GM23338 (cell line): ENCODE measurements at regions not wholly inside any gene's neighbourhood (a gene's known extent, or its start where the extent isn't known, plus 50 kb on each side); places are given as distances from the start of the nearest gene placed in this dataset.

Experiments
- ATAC-seq: fragments of 200-7000 bp; cut with Tn5 transposase; 3 replicates; pipeline ENCODE4 v1.9.1; 2020
- DNase-seq: peaks from one replicate; pipeline ENCODE4 v3.0.0-alpha.2; 2015; ENCODE audit warnings: low spot score
- H2AFZ ChIP-seq: fragments of 200-600 bp; sonication (generic); 2 replicates; pipeline ENCODE4 v1.8.0; 2016; ENCODE audit warnings: antibody characterized with exemption, mild to moderate bottlenecking, moderate library complexity
- H3F3A ChIP-seq: fragments of 200-600 bp; sonication (generic); replicated peaks from 2 replicates; pipeline ENCODE4 v1.8.0; 2017; ENCODE audit warnings: antibody characterized with exemption, mixed run types, low read depth
- H3K27ac ChIP-seq: fragments of 200-600 bp; sonication (generic); 2 replicates; pipeline ENCODE4 v1.6.1; 2016; ENCODE audit warnings: low read depth
- H3K27me3 ChIP-seq: fragments of 200-600 bp; sonication (generic); 2 replicates; pipeline ENCODE4 v1.8.0; 2016; ENCODE audit warnings: mild to moderate bottlenecking, mixed run types, moderate library complexity; ENCODE audit not compliant: insufficient read depth
- H3K36me3 ChIP-seq: fragments of 200-600 bp; sonication (generic); 2 replicates; pipeline ENCODE4 v1.8.0; 2016; ENCODE audit warnings: mild to moderate bottlenecking; ENCODE audit not compliant: insufficient read depth
- H3K4me1 ChIP-seq: fragments of 200-600 bp; sonication (generic); 2 replicates; pipeline ENCODE4 v1.8.0; 2016; ENCODE audit warnings: mild to moderate bottlenecking, moderate library complexity; ENCODE audit not compliant: insufficient read depth
- H3K4me2 ChIP-seq: fragments of 200-600 bp; sonication (generic); 2 replicates; pipeline ENCODE4 v1.7.1; 2017; ENCODE audit warnings: mixed run types
- H3K4me3 ChIP-seq: fragments of 200-600 bp; sonication (generic); 2 replicates; pipeline ENCODE4 v1.6.1; 2016; ENCODE audit warnings: mixed run types
- H3K79me2 ChIP-seq: fragments of 200-600 bp; sonication (generic); replicated peaks from 2 replicates; pipeline ENCODE4 v1.8.0; 2017; ENCODE audit warnings: mild to moderate bottlenecking; ENCODE audit not compliant: insufficient read depth
- H3K9me2 ChIP-seq: fragments of 200-600 bp; sonication (generic); 2 replicates; pipeline ENCODE4 v1.8.0; 2017; ENCODE audit not compliant: insufficient read depth
- H4K20me1 ChIP-seq: fragments of 200-600 bp; sonication (generic); replicated peaks from 2 replicates; pipeline ENCODE4 v1.8.0; 2017; ENCODE audit warnings: mild to moderate bottlenecking; ENCODE audit not compliant: insufficient read depth
- H3K27ac Mint-ChIP-seq: 2 replicates; pipeline ENCODE4 v1.8.0; 2020; ENCODE audit warnings: inconsistent platforms, mild to moderate bottlenecking, moderate library complexity, mixed read lengths
- H3K27me3 Mint-ChIP-seq: 3 replicates; pipeline ENCODE4 v1.8.0; 2022; ENCODE audit warnings: low read depth, mild to moderate bottlenecking, moderate library complexity, mixed read lengths, inconsistent platforms; ENCODE audit not compliant: insufficient read depth, poor library complexity
- H3K36me3 Mint-ChIP-seq: 3 replicates; pipeline ENCODE4 v1.8.0; 2021; ENCODE audit warnings: low read depth, mild to moderate bottlenecking, inconsistent platforms, moderate library complexity, mixed read lengths
- H3K4me1 Mint-ChIP-seq: 3 replicates; pipeline ENCODE4 v1.8.0; 2020; ENCODE audit warnings: mild to moderate bottlenecking, inconsistent platforms, mixed read lengths
- H3K4me3 Mint-ChIP-seq: 3 replicates; pipeline ENCODE4 v1.8.0; 2021; ENCODE audit warnings: moderate library complexity, mild to moderate bottlenecking, inconsistent platforms, mixed read lengths
- H3K9me3 Mint-ChIP-seq: 3 replicates; pipeline ENCODE4 v1.8.0; 2020; ENCODE audit warnings: moderate library complexity, mild to moderate bottlenecking, inconsistent platforms, mixed read lengths
- CREB1 ChIP-seq: fragments of 250-450 bp; sonication (Bioruptor Pico); IDR thresholded peaks from 2 replicates; pipeline ENCODE4 v1.5.0; 2020; ENCODE audit warnings: low read depth, mild to moderate bottlenecking, moderate library complexity
- EZH2 ChIP-seq: fragments of 200-600 bp; sonication (generic); IDR thresholded peaks from one replicate; pipeline ENCODE4 v1.8.0; 2017; ENCODE audit warnings: antibody characterized with exemption, mild to moderate bottlenecking, low read depth; ENCODE audit not compliant: unreplicated experiment
- EZH2phosphoT487 ChIP-seq: fragments of 200-600 bp; sonication (generic); IDR thresholded peaks from one replicate; pipeline ENCODE4 v1.8.1; 2018; ENCODE audit warnings: antibody characterized with exemption; ENCODE audit not compliant: unreplicated experiment
- JUNB ChIP-seq: IDR thresholded peaks from one replicate; pipeline ENCODE4 v1.6.1; 2016; ENCODE audit warnings: antibody characterized with exemption; ENCODE audit not compliant: unreplicated experiment
- NANOG ChIP-seq: IDR thresholded peaks from 2 replicates; pipeline ENCODE4 v1.6.1; 2016; ENCODE audit warnings: antibody characterized with exemption, borderline replicate concordance
- POLR2AphosphoS5 ChIP-seq: IDR thresholded peaks from 2 replicates; pipeline ENCODE4 v1.6.1; 2016; ENCODE audit warnings: antibody characterized with exemption, low read depth
- STAT1 ChIP-seq: IDR thresholded peaks from one replicate; pipeline ENCODE4 v1.6.1; 2016; ENCODE audit warnings: antibody characterized with exemption; ENCODE audit not compliant: unreplicated experiment
- ZNF114 ChIP-seq: fragments of 250-450 bp; sonication (Bioruptor Pico); IDR thresholded peaks from 2 replicates; pipeline ENCODE4 v1.5.0; 2020; ENCODE audit warnings: mild to moderate bottlenecking, moderate library complexity
- ZNF331 ChIP-seq: fragments of 250-450 bp; sonication (Bioruptor Pico); IDR thresholded peaks from 2 replicates; pipeline ENCODE4 v1.5.0; 2020; ENCODE audit warnings: low read depth, mild to moderate bottlenecking, moderate library complexity
- TF ChIP-seq, protein P1 (sequence below): fragments of 250-450 bp; sonication (Bioruptor Pico); IDR thresholded peaks from 2 replicates; pipeline ENCODE4 v1.5.0; 2020; ENCODE audit warnings: mild to moderate bottlenecking, moderate library complexity
- TF ChIP-seq, protein P2 (sequence below), 2 experiments: fragments of 200-600 bp in 1 of 2; sonication (generic) in 1 of 2; conservative IDR thresholded peaks; 2 replicates each; pipeline versions ENCODE4 v1.5.1 to v1.6.1; 2016 to 2017; ENCODE audit warnings: antibody characterized with exemption in 2 of 2, low read depth in 2 of 2, mild to moderate bottlenecking in 2 of 2, moderate library complexity in 1 of 2
- TF ChIP-seq, protein P3 (sequence below): IDR thresholded peaks from 2 replicates; pipeline ENCODE4 v1.6.1; 2016; ENCODE audit warnings: antibody characterized with exemption
- TF ChIP-seq, protein P4 (sequence below): IDR thresholded peaks from one replicate; pipeline ENCODE4 v1.6.1; 2018; ENCODE audit warnings: antibody characterized with exemption; ENCODE audit not compliant: unreplicated experiment

DNA sequence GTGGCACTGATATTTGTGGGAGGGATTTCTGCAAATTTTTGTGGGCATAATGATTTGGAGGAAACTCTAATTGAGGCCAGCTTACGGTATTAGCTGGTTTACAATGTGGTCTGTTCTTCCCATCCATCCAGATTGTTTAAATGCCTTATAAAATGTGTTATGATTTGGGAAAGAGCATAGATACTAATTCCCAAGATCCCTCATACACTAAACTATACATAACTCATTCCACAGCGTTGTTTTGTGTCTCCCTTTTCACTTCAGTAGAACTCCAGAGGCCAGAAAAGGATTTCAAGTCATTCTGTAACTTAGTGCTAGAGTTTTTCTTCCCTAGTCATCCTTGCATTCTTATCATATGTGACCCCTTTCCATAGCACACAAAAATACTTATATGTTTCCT, 292.6 kb upstream of the NT5E start:
- Mint-ChIP-seq H3K4me1 (no peaks in the 10 kb centered on the region; the same call in 2 of the 3 replicates), H3K4me3 (no peak overlapping the region), H3K9me3 (no peaks in the 10 kb centered on the region), H3K27ac (no peak overlapping the region), H3K36me3 (no peaks in the 10 kb centered on the region), H3K27me3 (no peaks in the 10 kb centered on the region)
- Histone ChIP-seq H3K79me2 (no peaks in the 10 kb centered on the region), H3K36me3 (no peaks in the 10 kb centered on the region), H3K4me1 (no peaks in the 10 kb centered on the region), H3K27ac (no peak overlapping the region), H2AFZ (no peak overlapping the region), H3K4me3 (no peak overlapping the region), H4K20me1 (no peaks in the 10 kb centered on the region), H3K4me2 (no peak overlapping the region), H3K27me3 (no peaks in the 10 kb centered on the region), H3F3A (no peaks in the 10 kb centered on the region), H3K9me2 (no peaks in the 10 kb centered on the region)
- ATAC-seq (no peak), DNase-seq (no peak)
- TF ChIP-seq EZH2phosphoT487 (no peak), EZH2 (no peak), JUNB (no peak), CREB1 (CRISPR knock-in tag) (no peak), ZNF114 (CRISPR knock-in tag) (no peak), ZNF331 (no peak), POLR2AphosphoS5 (no peak), NANOG (no peak), STAT1 (no peak)
- TF ChIP-seq, protein P1, sequence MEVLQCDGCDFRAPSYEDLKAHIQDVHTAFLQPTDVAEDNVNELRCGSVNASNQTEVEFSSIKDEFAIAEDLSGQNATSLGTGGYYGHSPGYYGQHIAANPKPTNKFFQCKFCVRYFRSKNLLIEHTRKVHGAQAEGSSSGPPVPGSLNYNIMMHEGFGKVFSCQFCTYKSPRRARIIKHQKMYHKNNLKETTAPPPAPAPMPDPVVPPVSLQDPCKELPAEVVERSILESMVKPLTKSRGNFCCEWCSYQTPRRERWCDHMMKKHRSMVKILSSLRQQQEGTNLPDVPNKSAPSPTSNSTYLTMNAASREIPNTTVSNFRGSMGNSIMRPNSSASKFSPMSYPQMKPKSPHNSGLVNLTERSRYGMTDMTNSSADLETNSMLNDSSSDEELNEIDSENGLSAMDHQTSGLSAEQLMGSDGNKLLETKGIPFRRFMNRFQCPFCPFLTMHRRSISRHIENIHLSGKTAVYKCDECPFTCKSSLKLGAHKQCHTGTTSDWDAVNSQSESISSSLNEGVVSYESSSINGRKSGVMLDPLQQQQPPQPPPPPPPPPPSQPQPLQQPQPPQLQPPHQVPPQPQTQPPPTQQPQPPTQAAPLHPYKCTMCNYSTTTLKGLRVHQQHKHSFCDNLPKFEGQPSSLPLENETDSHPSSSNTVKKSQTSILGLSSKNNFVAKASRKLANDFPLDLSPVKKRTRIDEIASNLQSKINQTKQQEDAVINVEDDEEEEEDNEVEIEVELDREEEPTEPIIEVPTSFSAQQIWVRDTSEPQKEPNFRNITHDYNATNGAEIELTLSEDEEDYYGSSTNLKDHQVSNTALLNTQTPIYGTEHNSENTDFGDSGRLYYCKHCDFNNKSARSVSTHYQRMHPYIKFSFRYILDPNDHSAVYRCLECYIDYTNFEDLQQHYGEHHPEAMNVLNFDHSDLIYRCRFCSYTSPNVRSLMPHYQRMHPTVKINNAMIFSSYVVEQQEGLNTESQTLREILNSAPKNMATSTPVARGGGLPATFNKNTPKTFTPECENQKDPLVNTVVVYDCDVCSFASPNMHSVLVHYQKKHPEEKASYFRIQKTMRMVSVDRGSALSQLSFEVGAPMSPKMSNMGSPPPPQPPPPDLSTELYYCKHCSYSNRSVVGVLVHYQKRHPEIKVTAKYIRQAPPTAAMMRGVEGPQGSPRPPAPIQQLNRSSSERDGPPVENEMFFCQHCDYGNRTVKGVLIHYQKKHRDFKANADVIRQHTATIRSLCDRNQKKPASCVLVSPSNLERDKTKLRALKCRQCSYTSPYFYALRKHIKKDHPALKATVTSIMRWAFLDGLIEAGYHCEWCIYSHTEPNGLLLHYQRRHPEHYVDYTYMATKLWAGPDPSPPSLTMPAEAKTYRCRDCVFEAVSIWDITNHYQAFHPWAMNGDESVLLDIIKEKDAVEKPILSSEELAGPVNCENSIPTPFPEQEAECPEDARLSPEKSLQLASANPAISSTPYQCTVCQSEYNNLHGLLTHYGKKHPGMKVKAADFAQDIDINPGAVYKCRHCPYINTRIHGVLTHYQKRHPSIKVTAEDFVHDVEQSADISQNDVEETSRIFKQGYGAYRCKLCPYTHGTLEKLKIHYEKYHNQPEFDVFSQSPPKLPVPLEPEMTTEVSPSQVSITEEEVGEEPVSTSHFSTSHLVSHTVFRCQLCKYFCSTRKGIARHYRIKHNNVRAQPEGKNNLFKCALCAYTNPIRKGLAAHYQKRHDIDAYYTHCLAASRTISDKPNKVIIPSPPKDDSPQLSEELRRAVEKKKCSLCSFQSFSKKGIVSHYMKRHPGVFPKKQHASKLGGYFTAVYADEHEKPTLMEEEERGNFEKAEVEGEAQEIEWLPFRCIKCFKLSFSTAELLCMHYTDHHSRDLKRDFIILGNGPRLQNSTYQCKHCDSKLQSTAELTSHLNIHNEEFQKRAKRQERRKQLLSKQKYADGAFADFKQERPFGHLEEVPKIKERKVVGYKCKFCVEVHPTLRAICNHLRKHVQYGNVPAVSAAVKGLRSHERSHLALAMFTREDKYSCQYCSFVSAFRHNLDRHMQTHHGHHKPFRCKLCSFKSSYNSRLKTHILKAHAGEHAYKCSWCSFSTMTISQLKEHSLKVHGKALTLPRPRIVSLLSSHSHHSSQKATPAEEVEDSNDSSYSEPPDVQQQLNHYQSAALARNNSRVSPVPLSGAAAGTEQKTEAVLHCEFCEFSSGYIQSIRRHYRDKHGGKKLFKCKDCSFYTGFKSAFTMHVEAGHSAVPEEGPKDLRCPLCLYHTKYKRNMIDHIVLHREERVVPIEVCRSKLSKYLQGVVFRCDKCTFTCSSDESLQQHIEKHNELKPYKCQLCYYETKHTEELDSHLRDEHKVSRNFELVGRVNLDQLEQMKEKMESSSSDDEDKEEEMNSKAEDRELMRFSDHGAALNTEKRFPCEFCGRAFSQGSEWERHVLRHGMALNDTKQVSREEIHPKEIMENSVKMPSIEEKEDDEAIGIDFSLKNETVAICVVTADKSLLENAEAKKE (CRISPR knock-in tag): no peak
- TF ChIP-seq, protein P2, sequence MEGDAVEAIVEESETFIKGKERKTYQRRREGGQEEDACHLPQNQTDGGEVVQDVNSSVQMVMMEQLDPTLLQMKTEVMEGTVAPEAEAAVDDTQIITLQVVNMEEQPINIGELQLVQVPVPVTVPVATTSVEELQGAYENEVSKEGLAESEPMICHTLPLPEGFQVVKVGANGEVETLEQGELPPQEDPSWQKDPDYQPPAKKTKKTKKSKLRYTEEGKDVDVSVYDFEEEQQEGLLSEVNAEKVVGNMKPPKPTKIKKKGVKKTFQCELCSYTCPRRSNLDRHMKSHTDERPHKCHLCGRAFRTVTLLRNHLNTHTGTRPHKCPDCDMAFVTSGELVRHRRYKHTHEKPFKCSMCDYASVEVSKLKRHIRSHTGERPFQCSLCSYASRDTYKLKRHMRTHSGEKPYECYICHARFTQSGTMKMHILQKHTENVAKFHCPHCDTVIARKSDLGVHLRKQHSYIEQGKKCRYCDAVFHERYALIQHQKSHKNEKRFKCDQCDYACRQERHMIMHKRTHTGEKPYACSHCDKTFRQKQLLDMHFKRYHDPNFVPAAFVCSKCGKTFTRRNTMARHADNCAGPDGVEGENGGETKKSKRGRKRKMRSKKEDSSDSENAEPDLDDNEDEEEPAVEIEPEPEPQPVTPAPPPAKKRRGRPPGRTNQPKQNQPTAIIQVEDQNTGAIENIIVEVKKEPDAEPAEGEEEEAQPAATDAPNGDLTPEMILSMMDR (conservative IDR thresholded peaks at IDR 0.05; ENCODE audit: low read depth in 2 of 2): no peak
- TF ChIP-seq, protein P3, sequence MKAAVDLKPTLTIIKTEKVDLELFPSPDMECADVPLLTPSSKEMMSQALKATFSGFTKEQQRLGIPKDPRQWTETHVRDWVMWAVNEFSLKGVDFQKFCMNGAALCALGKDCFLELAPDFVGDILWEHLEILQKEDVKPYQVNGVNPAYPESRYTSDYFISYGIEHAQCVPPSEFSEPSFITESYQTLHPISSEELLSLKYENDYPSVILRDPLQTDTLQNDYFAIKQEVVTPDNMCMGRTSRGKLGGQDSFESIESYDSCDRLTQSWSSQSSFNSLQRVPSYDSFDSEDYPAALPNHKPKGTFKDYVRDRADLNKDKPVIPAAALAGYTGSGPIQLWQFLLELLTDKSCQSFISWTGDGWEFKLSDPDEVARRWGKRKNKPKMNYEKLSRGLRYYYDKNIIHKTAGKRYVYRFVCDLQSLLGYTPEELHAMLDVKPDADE: no peak
- TF ChIP-seq, protein P4, sequence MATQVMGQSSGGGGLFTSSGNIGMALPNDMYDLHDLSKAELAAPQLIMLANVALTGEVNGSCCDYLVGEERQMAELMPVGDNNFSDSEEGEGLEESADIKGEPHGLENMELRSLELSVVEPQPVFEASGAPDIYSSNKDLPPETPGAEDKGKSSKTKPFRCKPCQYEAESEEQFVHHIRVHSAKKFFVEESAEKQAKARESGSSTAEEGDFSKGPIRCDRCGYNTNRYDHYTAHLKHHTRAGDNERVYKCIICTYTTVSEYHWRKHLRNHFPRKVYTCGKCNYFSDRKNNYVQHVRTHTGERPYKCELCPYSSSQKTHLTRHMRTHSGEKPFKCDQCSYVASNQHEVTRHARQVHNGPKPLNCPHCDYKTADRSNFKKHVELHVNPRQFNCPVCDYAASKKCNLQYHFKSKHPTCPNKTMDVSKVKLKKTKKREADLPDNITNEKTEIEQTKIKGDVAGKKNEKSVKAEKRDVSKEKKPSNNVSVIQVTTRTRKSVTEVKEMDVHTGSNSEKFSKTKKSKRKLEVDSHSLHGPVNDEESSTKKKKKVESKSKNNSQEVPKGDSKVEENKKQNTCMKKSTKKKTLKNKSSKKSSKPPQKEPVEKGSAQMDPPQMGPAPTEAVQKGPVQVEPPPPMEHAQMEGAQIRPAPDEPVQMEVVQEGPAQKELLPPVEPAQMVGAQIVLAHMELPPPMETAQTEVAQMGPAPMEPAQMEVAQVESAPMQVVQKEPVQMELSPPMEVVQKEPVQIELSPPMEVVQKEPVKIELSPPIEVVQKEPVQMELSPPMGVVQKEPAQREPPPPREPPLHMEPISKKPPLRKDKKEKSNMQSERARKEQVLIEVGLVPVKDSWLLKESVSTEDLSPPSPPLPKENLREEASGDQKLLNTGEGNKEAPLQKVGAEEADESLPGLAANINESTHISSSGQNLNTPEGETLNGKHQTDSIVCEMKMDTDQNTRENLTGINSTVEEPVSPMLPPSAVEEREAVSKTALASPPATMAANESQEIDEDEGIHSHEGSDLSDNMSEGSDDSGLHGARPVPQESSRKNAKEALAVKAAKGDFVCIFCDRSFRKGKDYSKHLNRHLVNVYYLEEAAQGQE: no peak
